MM.1S (cell line): ENCODE measurements at regions not wholly inside any gene's neighbourhood (a gene's known extent, or its start where the extent isn't known, plus 50 kb on each side); places are given as distances from the start of the nearest gene placed in this dataset.

Experiments used
- DNase-seq: peaks from one replicate; pipeline ENCODE4 v3.0.0-alpha.2; 2015
- H2AFZ ChIP-seq: fragments of 300-600 bp; sonication (generic); 2 replicates; pipeline ENCODE4 v1.6.0; 2016; ENCODE audit warnings: antibody characterized with exemption, low read length
- H3F3A ChIP-seq: fragments of 300-600 bp; sonication (generic); 2 replicates; pipeline ENCODE4 v1.6.1; 2016; ENCODE audit warnings: mild to moderate bottlenecking, antibody characterized with exemption, low read length, moderate library complexity, mixed read lengths; ENCODE audit not compliant: insufficient read depth
- H3K27ac ChIP-seq: fragments of 300-600 bp; sonication (generic); 2 replicates; pipeline ENCODE4 v1.5.1; 2016; ENCODE audit warnings: mild to moderate bottlenecking, low read length
- H3K27me3 ChIP-seq: fragments of 300-600 bp; sonication (generic); replicated peaks from 2 replicates; pipeline ENCODE4 v1.6.0; 2016; ENCODE audit warnings: low read length; ENCODE audit not compliant: insufficient read depth
- H3K36me3 ChIP-seq: fragments of 300-600 bp; sonication (generic); replicated peaks from 2 replicates; pipeline ENCODE4 v1.6.1; 2016; ENCODE audit warnings: mild to moderate bottlenecking, low read length, mixed read lengths; ENCODE audit not compliant: insufficient read depth
- H3K4me1 ChIP-seq: fragments of 300-600 bp; sonication (generic); 2 replicates; pipeline ENCODE4 v1.6.1; 2016; ENCODE audit warnings: low read length, mixed read lengths
- H3K4me2 ChIP-seq: fragments of 300-600 bp; sonication (generic); 2 replicates; pipeline ENCODE4 v1.6.0; 2016; ENCODE audit warnings: low read depth, low read length
- H3K4me3 ChIP-seq: fragments of 300-600 bp; sonication (generic); 2 replicates; pipeline ENCODE4 v1.5.1; 2016; ENCODE audit warnings: low read length, mixed read lengths
- H3K79me2 ChIP-seq: fragments of 300-600 bp; sonication (generic); 2 replicates; pipeline ENCODE4 v1.6.1; 2016; ENCODE audit warnings: mixed run types, low read length, mixed read lengths
- H3K9ac ChIP-seq: fragments of 300-600 bp; sonication (generic); 2 replicates; pipeline ENCODE4 v1.6.1; 2016; ENCODE audit warnings: low read length, mixed read lengths
- H3K9me2 ChIP-seq: fragments of 300-600 bp; sonication (generic); replicated peaks from 2 replicates; pipeline ENCODE4 v1.6.1; 2016; ENCODE audit warnings: mild to moderate bottlenecking, low read length, mixed read lengths; ENCODE audit not compliant: insufficient read depth
- H3K9me3 ChIP-seq: fragments of 300-600 bp; sonication (generic); replicated peaks from 2 replicates; pipeline ENCODE4 v1.6.1; 2016; ENCODE audit warnings: mild to moderate bottlenecking, low read length, mixed read lengths; ENCODE audit not compliant: insufficient read depth
- H4K20me1 ChIP-seq: fragments of 300-600 bp; sonication (generic); 2 replicates; pipeline ENCODE4 v1.6.1; 2016; ENCODE audit warnings: mild to moderate bottlenecking, low read length, moderate library complexity, mixed read lengths; ENCODE audit not compliant: insufficient read depth
- CTCF ChIP-seq: fragments of 300-600 bp; sonication (generic); IDR thresholded peaks from 2 replicates; pipeline ENCODE4 v1.5.1; 2016; ENCODE audit warnings: antibody characterized with exemption, low read length, mixed read lengths
- EZH2 ChIP-seq: fragments of 300-600 bp; sonication (generic); optimal IDR thresholded peaks from 2 replicates; pipeline ENCODE3; 2017; ENCODE audit warnings: low read depth, mild to moderate bottlenecking, antibody characterized with exemption, low read length, mixed read lengths
- EZH2phosphoT487 ChIP-seq: fragments of 300-600 bp; sonication (generic); IDR thresholded peaks from 2 replicates; pipeline ENCODE4 v1.6.1; 2018; ENCODE audit warnings: antibody characterized with exemption, low read length

DNA sequence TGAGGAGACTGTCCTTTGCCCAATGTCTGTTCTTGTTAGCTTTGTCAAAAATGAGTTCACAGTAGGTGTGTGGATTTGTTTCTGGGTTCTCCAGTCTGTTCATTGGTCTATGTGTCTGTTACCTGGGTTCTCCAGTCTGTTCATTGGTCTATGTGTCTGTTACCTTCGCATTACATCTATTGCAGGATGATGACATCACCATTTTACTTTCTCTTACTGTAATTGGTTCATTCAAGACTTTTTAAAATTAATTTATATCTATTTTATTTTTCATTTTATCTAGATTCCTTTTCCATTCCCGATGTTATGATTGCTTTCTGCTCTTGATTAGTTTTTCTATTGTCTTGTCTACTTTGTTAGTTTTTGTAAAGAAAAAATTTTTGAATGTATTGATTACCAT, 615.5 kb downstream of the SOX5 start:
- H2AFZ ChIP-seq: no peak overlapping the region
- H3K9me2 ChIP-seq: no peaks in the 10 kb centered on the region
- no peaks in the 10 kb centered on the region for H3K36me3 ChIP-seq
- H3K9ac ChIP-seq: no peak overlapping the region
- TF ChIP-seq EZH2phosphoT487 (no peak), CTCF (no peak), EZH2 (no peak)
- DNase-seq: no peak
- H3K4me1 ChIP-seq: no peaks in the 10 kb centered on the region
- no peak overlapping the region for H3K4me3 ChIP-seq
- H3K27ac ChIP-seq: no peak overlapping the region
- no peaks in the 10 kb centered on the region for H3K27me3 ChIP-seq
- no peaks in the 10 kb centered on the region for H3F3A ChIP-seq
- H3K79me2 ChIP-seq: no peaks in the 10 kb centered on the region
- no peaks in the 10 kb centered on the region for H3K9me3 ChIP-seq
- H3K4me2 ChIP-seq: no peak overlapping the region
- no peaks in the 10 kb centered on the region for H4K20me1 ChIP-seq

DNA sequence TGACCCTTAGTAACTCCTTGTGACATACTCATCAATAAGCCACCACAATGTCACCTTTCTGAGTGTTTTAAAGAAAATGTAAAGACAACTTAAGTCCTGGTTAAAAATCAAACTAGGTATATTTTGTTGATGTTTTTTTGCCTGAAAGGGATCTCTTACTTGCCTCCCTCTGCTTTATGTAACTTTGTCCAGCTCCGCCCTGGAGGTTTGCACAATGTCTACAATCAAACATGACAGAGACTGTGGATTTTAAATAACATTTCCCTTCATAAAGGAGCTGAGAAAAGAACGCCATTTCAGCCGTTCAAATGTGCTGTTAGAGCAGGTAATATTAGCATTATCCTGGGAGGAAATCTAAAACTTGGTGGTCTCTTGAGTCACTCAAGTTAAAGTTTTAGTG, 613.9 kb downstream of the SOX5 start:
- H2AFZ ChIP-seq: no peak overlapping the region
- no peak overlapping the region for H3K4me2 ChIP-seq
- no peak overlapping the region for H3K9ac ChIP-seq
- H3K36me3 ChIP-seq: no peaks in the 10 kb centered on the region
- no peaks in the 10 kb centered on the region for H3F3A ChIP-seq
- H4K20me1 ChIP-seq: no peaks in the 10 kb centered on the region
- no peaks in the 10 kb centered on the region for H3K9me2 ChIP-seq
- TF ChIP-seq EZH2phosphoT487: no peak
- TF ChIP-seq CTCF: no peak
- no peak for TF ChIP-seq EZH2
- H3K79me2 ChIP-seq: no peaks in the 10 kb centered on the region
- H3K4me1 ChIP-seq: no peaks in the 10 kb centered on the region
- H3K9me3 ChIP-seq: no peaks in the 10 kb centered on the region
- no peaks in the 10 kb centered on the region for H3K27me3 ChIP-seq
- no peak overlapping the region for H3K27ac ChIP-seq
- no peak overlapping the region for H3K4me3 ChIP-seq
- no peak for DNase-seq

DNA sequence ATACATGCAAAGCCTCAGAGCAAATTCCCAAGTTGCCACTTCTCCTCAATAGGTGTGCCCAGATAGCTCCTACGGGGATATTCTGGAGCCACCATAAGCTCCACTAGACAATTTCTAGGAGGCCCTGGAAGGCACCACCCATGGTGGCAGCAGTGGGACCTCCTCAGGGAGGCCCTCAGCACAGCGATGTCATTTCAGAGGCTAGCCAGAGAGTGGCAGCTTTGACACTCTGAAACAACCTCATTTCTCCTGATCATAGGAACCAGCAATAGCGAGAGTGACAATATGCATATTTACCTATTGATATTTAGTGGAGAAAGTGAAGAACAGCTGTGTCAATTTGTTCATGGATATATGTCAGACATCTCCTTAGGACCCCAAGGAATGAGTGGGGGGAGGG, 612.3 kb downstream of the SOX5 start:
- Histone ChIP-seq H3K27me3 (no peaks in the 10 kb centered on the region), H2AFZ (no peak overlapping the region), H4K20me1 (no peaks in the 10 kb centered on the region), H3F3A (no peaks in the 10 kb centered on the region), H3K4me1 (no peaks in the 10 kb centered on the region), H3K4me3 (no peak overlapping the region), H3K9ac (no peak overlapping the region), H3K27ac (no peak overlapping the region), H3K79me2 (no peaks in the 10 kb centered on the region), H3K9me3 (no peaks in the 10 kb centered on the region), H3K4me2 (no peak overlapping the region), H3K36me3 (no peaks in the 10 kb centered on the region), H3K9me2 (no peaks in the 10 kb centered on the region)
- no peak for TF ChIP-seq CTCF
- DNase-seq: no peak

DNA sequence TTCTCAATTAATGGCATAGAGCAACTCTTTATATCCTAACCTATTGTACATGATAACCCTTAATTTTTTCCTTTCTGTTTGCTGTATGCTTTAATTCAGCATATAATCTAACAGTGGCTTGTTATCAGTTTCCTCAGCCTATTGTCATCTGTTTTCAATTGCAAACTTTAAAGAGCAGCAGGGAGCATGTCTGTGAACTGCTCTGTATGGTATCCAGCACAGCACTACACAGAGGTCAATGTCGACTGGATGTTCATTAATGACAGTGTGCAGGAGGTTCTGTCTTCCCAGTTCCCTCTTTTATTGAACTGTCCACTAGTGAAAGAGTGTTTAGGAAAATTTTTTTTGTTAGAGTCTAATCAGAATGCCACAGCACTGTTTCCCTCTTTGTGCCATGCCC, 609.1 kb downstream of the SOX5 start:
- Histone ChIP-seq H3K79me2 (no peaks in the 10 kb centered on the region), H3K9me2 (no peaks in the 10 kb centered on the region), H3K4me3 (no peak overlapping the region)

More for the DNA sequence above, 609.1 kb downstream of the SOX5 start:
- Histone ChIP-seq H3K27me3 (no peaks in the 10 kb centered on the region), H3F3A (no peaks in the 10 kb centered on the region), H3K9ac (no peak overlapping the region), H3K9me3 (no peaks in the 10 kb centered on the region), H3K27ac (no peak overlapping the region), H4K20me1 (no peaks in the 10 kb centered on the region), H2AFZ (no peak overlapping the region), H3K4me2 (no peak overlapping the region), H3K36me3 (no peaks in the 10 kb centered on the region), H3K4me1 (no peaks in the 10 kb centered on the region)
- TF ChIP-seq EZH2 (no peak), CTCF (no peak), EZH2phosphoT487 (no peak)
- no peak for DNase-seq
